ENCODE measurements at regions not wholly inside any gene's neighbourhood (a gene's known extent, or its start where the extent isn't known, plus 50 kb on each side); places are given as distances from the start of the nearest gene placed in this dataset.

- Histone ChIP-seq H2AFZ (ENCODE audit: low read depth, low read length) (no peak overlapping the region), H3K9ac (ENCODE audit: low read length) (no peak overlapping the region), H3F3A (ENCODE audit: insufficient read depth, low read length, poor library complexity, severe bottlenecking) (no peaks in the 10 kb centered on the region), H3K27me3 (ENCODE audit: insufficient read depth, low read depth, low read length) (no peaks in the 10 kb centered on the region), H3K36me3 (ENCODE audit: insufficient read depth, low read length) (no peaks in the 10 kb centered on the region), H3K4me2 (ENCODE audit: low read length) (no peak overlapping the region), H3K4me3 (ENCODE audit: low read length) (no peak overlapping the region), H3K79me2 (replicated peaks; ENCODE audit: insufficient read depth, low read length) (no peaks in the 10 kb centered on the region), H4K20me1 (ENCODE audit: insufficient read depth) (no peaks in the 10 kb centered on the region), H3K9me3 (ENCODE audit: low read length) (no peaks in the 10 kb centered on the region), H3K9me2 (ENCODE audit: insufficient read depth, low read length) (no peaks in the 10 kb centered on the region), H3K27ac (ENCODE audit: low read length) (no peak overlapping the region)
- TF ChIP-seq REST (IDR thresholded peaks at IDR 0.05; ENCODE audit: borderline replicate concordance), result no peak
- TF ChIP-seq MXI1 (conservative IDR thresholded peaks at IDR 0.05; ENCODE audit: poor library complexity, severe bottlenecking), result no peak
- TF ChIP-seq TAF1 (IDR thresholded peaks at IDR 0.05; ENCODE audit: low read depth), result no peak
- TF ChIP-seq EP300 (conservative IDR thresholded peaks at IDR 0.05; ENCODE audit: poor library complexity, severe bottlenecking), result no peak
- TF ChIP-seq, protein P1, sequence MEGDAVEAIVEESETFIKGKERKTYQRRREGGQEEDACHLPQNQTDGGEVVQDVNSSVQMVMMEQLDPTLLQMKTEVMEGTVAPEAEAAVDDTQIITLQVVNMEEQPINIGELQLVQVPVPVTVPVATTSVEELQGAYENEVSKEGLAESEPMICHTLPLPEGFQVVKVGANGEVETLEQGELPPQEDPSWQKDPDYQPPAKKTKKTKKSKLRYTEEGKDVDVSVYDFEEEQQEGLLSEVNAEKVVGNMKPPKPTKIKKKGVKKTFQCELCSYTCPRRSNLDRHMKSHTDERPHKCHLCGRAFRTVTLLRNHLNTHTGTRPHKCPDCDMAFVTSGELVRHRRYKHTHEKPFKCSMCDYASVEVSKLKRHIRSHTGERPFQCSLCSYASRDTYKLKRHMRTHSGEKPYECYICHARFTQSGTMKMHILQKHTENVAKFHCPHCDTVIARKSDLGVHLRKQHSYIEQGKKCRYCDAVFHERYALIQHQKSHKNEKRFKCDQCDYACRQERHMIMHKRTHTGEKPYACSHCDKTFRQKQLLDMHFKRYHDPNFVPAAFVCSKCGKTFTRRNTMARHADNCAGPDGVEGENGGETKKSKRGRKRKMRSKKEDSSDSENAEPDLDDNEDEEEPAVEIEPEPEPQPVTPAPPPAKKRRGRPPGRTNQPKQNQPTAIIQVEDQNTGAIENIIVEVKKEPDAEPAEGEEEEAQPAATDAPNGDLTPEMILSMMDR (IDR thresholded peaks at IDR 0.05; ENCODE audit: poor library complexity, severe bottlenecking), result no peak
- TF ChIP-seq RAD21 (conservative IDR thresholded peaks at IDR 0.05), result no peak
Measured at GRCh38 chr6:121641158-121641557, 205.7 kb downstream of the GJA1 start.

- Histone ChIP-seq H3K27ac (ENCODE audit: low read length) (no peak overlapping the region), H3K27me3 (ENCODE audit: insufficient read depth, low read depth, low read length) (no peaks in the 10 kb centered on the region), H3K9ac (ENCODE audit: low read length) (no peak overlapping the region), H3K4me2 (ENCODE audit: low read length) (no peak overlapping the region), H3K36me3 (ENCODE audit: insufficient read depth, low read length) (no peaks in the 10 kb centered on the region), H3K9me2 (ENCODE audit: insufficient read depth, low read length) (no peaks in the 10 kb centered on the region), H3K79me2 (replicated peaks; ENCODE audit: insufficient read depth, low read length) (no peaks in the 10 kb centered on the region), H4K20me1 (ENCODE audit: insufficient read depth) (no peaks in the 10 kb centered on the region), H2AFZ (ENCODE audit: low read depth, low read length) (no peak overlapping the region), H3F3A (ENCODE audit: insufficient read depth, low read length, poor library complexity, severe bottlenecking) (no peaks in the 10 kb centered on the region), H3K9me3 (ENCODE audit: low read length) (no peaks in the 10 kb centered on the region), H3K4me3 (ENCODE audit: low read length) (no peak overlapping the region)
- TF ChIP-seq EP300 (conservative IDR thresholded peaks at IDR 0.05; ENCODE audit: poor library complexity, severe bottlenecking) (no peak), RAD21 (conservative IDR thresholded peaks at IDR 0.05) (no peak), MXI1 (conservative IDR thresholded peaks at IDR 0.05; ENCODE audit: poor library complexity, severe bottlenecking) (no peak), TAF1 (IDR thresholded peaks at IDR 0.05; ENCODE audit: low read depth) (no peak), SMC3 (conservative IDR thresholded peaks at IDR 0.05; ENCODE audit: poor library complexity) (no peak), POLR2AphosphoS5 (IDR thresholded peaks at IDR 0.05) (no peak), REST (IDR thresholded peaks at IDR 0.05; ENCODE audit: borderline replicate concordance) (no peak), EZH2 (IDR thresholded peaks at IDR 0.05; ENCODE audit: borderline replicate concordance, insufficient read depth, low read length, poor library complexity, severe bottlenecking) (no peak)
- TF ChIP-seq, protein P1 (IDR thresholded peaks at IDR 0.05; ENCODE audit: poor library complexity, severe bottlenecking), result no peak
Measured at GRCh38 chr6:121645100-121645745, 209.8 kb downstream of the GJA1 start.
